Cardiac septum (tissue), 1 donor: ENCODE measurements at regions not wholly inside any gene's neighbourhood (a gene's known extent, or its start where the extent isn't known, plus 50 kb on each side); places are given as distances from the start of the nearest gene placed in this dataset.
"Not testable (repeated sequence)": the region's sequence is repeated elsewhere in the genome, so short reads cannot be mapped to it uniquely, and the experiment has no call there.

Source experiments
- DNase-seq: peaks from one replicate; pipeline ENCODE4 v3.0.0-alpha.2; 2020; ENCODE audit warnings: low spot score
- intact Hi-C: fragments of 100-400 bp; cut with DNase I; formaldehyde crosslinking; loops from one replicate; pipeline ENCODE4 v1.14.0; 2022
- donor health status: DM: no; HTN: no; CAD: no.

GRCh38 chr1:228546541-228547463, 59.6 kb downstream of the RNF187 start:
- intact Hi-C loops, result no loop called here
- DNase-seq, result peak; percentile 29

DNA sequence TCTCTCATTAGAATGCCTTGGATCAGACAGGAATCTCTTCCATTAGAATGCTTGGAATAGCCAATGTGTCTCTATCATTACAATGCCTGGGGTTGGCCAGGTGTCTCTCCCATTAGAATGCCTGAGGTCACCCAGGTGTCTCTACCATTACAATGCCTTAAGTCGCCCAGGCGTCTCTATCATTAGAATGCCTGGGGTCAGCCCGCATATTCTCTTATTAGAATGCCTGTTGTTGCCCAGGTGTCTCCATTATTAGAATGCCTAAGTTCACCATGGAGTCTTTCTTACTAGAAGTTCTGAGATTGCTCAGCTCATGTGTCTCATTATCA, 60.2 kb downstream of the RNF187 start:
- intact Hi-C loops, result no loop called here
- DNase-seq, result no peak

DNA sequence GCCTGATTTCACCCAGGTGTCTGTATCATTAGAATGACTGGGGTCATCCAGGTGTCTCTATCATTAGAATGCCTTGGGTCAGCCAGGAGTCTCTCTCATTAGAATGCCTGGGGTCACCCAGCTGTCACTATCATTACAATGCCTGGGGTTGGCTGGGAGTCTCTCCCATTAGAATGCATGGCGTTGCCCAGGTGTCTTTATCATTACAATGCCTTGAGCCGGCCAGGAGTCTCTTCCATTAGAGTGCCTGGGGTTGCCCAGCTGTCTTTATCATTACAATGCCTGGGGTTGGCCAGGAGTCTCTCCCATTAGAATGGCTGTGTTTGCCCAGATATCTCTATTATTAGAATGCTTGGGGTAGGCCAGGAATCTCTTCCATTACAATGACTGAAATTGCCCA, 61.6 kb downstream of the RNF187 start:
- no peak for DNase-seq

GRCh38 chr1:228552596-228553176, 65.5 kb downstream of the RNF187 start:
- intact Hi-C loops, result no loop called here

More for the DNA sequence above, 61.6 kb downstream of the RNF187 start:
- intact Hi-C loops, result no loop called here

GRCh38 chr1:228554107-228554506, 66.9 kb downstream of the RNF187 start:
- intact Hi-C loops, result no loop called here
- no peak for DNase-seq

More at GRCh38 chr1:228552596-228553176, 65.5 kb downstream of the RNF187 start:
- no peak for DNase-seq

GRCh38 chr1:228555074-228555994, 68.2 kb downstream of the RNF187 start:
- DNase-seq, result peak; percentile 51
- intact Hi-C loops, result no loop called here

- DNase-seq, intact Hi-C loops: not testable (repeated sequence)
These were observed 69.7 kb downstream of the RNF187 start for GRCh38 chr1:228556634-228557430.
